SIG-M5 treated with dmso at 0.1 percent for 504 hours (cell line): ENCODE measurements at regions not wholly inside any gene's neighbourhood (a gene's known extent, or its start where the extent isn't known, plus 50 kb on each side); places are given as distances from the start of the nearest gene placed in this dataset.
A peak's percentile ranks its signal among the peaks of the same experiment; 100 is the strongest.

Experiments
- DNase-seq: peaks from one replicate; lab custom pipeline; 2025; ENCODE audit not compliant: unreplicated experiment; lab: John Stamatoyannopoulos, UW

DNA sequence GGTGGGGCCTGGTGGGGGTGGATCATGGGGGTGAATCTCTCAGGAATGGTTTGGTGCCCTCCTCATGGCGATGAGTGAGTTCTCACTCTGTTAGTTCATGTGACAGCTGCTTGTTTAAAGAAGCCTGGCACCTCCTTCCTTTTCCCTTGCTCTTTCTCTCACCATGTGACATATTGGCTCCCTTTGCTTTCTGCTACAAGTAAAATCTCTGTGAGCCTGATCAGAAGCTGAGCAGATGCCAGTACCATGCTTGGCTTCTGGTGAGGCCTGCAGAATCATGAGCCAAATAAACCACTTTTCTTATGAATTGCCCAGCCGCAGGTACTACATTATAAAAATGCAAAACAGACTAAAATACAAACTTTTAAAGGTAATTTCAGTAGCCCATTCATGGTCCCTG lies 73.4 kb upstream of the TEX51 start:
- no peak for DNase-seq

DNA sequence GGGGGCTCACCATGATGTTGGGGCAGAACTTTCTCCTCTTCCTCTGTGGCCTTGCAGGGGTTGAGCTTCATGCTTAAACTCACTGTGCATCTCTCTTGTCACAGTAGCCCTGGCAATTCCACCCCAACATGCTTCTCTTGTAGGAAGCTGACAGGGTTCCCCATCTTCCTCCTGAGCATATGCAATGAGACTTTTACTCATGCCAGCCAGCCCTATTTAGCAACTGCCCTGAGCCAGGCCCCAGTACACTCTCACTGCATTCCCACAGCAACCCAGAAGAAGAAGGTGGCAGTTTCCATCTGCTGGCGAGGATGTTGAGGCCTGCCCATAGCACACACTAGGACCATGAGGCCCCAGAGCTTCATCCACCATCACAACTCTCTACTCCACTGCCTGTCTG lies 72.2 kb upstream of the TEX51 start:
- no peak for DNase-seq

DNA sequence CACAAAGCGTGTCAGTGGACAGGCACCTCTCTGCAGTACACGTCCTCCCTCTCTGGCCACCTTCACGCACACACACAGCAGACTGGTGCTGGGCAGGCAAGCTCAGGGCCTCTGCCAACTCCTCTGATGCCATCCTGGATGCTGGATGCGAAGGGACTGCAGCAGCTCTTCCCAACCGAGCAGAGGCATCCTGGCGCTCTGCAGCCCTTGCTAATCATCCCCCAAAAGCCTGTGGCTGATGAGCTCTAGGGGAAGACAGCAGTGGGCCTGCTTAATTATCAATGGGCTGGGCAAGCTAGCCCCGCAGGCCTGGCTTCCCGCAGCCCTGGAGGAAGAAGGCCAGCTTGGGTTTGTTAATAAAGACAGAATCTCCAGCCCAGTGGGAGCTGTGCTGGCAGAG lies 71.3 kb upstream of the TEX51 start:
- DNase-seq, result no peak

DNA sequence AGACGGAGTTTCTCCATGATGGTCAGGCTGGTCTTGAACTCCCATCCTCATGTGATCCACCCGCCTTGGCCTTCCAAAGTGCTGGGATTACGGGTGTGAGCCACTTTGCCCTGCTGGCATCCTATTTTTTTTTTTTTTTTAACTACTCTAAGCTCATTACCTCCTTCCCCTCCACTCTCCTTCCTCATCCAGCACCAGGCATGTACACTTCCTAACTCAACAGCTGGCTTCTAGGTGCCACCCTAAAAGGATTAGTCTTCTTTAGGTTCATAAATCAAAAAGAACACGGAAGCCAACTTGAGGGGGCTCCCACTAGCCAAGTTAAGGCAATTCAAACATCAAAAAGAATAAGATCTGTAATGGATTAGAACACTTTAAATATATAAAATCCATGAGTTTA lies 70.6 kb upstream of the TEX51 start:
- DNase-seq, result peak; percentile 48

DNA sequence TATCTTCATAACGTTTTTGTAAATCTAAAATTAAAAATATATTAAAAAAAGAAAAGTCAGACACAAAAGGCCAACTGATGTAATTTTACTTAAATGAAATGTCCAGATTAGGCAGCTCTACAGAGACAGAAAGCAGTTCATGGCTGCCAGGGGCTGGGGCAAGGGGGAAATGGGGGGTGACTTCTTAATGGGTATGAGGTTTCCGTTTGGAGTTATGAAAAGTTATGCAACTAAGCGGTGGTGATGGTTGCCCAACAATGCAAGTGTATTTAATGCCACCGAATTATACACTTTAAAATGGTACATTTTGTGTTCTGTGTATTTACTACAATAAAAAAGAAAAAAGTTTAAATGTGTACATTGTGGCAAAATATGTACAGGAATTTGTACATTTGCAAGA lies 70.2 kb upstream of the TEX51 start:
- DNase-seq, result peak; percentile 90

DNA sequence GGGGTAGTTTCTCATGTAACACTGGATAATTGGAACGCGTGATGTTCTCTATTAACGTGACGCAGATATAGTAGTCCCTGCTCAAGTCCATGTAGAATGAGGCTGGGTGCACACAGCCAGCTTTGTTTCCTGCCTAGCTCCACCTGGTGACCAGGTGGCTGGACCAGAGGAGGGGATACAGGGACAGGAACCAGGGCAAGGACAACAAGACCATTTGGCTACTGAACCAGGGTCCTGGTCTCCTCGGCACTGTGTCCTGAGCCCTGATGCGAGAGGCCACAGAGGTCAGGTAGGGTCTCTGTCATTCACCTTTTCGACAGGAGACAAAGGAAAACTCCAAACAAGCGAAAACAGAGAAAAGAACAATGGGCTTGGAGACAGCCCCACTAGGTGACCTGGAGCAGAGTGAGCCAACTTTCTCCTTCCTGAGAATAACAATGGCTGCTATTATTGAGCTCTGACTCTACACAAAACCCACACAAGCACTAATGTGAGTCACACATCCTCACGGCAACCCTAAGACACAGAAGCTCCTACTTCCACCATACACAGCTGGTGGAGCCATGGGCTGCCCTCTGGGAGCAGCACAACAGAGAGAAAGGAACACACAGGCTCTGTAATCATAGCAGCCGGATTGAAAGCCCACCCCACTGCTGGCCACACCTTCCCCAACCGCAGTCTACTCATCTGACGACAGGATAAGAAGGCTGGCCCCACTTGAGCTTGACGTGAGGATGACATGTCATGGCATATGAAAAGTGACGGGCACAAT lies 67.3 kb upstream of the TEX51 start:
- DNase-seq, result peak; percentile 91

DNA sequence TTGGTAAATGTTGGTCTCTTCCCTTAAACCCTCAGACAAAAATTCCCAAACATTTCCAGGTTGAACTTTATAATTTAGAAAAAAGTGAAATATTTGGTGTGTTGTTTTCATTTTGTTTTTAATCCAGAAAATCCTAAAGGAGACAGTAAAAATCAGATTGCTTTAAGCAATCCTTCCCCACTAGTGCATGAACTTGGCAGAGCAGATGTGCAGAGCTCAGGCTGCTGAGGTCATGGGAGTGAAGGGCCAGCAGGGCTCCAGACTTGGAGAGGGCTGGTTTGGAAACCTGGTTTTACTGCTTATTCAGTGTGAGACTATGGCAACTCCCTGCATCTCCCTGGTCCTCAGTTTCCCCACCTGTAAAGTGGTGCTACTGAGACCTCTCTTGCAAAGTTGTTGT lies 66.7 kb upstream of the TEX51 start:
- no peak for DNase-seq

DNA sequence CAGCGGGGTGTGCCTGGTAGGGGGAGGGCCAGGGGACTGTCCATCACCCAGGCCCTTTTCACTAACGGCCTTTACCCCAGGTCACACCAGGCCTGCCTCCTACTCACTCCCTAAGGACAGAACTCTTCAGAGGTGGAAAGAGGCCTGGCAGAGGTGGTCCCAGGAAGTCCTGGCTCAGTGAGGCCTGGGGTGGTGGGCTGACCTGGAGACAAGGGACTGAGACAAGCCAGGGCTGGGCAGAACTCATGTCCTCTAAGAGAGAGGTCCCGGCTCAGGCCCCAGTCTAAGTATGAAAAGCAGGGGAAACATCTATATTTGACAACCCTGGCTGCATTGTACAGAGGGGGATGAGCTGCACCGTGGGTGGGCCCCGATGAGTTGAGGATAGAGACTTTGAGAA lies 65.9 kb upstream of the TEX51 start:
- DNase-seq, result no peak

DNA sequence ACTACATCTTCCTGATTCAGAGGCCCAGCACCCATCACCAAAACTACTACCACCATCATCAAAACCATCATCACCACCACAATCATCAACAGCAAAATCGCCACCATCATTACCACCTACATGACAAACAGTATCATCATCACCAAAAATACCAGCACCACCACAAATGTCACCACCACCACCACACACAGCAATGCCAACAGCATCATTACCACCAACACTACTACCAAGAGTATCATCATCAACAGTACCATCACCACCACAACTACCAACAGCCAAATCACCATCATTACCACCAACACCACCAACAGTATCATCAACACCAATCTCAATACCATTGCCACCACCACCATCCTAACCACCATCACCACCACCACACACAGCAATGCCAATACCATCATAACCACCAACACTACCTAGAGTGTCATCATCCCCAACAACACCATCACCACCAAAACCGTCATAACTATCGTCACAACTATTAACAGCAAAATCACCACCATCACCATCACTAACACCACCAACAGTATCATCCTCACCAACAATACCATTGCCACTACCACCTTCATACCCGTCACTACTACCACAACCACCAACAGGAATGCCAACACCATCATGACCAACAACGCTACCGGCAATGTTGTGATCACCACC lies 64.6 kb upstream of the TEX51 start:
- DNase-seq, result no peak

DNA sequence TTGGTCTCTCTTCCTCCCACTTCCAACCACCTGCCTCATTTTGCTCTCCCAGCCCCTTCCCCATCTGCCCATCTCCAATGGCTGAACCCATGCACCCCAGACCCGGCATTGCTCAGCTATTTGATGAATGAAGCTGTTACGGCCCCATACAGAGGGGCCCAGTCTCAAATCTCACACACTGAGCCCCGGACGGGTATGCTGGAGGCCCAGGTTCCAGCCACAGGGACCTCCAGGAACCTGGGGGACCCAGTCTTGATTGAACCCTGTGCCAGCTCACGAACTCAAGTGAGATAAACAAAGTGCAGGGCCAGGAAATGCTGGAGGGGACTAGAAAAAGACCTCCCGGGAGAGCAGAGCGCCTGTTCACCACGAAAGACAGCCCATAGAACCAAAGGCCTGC lies 63.4 kb upstream of the TEX51 start:
- DNase-seq, result no peak

DNA sequence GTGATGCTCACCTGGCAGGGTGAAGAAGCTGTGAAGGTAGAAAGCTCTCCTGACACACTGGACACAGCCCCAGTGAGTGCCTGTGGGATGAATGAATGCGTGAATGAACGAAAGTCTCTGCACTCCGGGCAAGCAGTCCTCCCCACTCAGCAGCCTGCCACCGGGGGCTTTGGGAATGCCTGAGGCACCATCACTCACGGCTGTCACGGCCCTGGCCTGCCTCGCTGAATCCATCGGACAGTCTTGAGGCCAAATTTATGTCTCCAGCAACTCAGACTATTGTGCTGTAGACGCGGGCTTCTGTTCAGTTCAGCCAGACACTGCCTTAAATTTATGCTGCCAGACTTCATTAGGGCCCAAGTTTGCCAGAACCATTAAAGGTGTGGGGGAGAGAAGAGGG lies 62.9 kb upstream of the TEX51 start:
- DNase-seq, result no peak

DNA sequence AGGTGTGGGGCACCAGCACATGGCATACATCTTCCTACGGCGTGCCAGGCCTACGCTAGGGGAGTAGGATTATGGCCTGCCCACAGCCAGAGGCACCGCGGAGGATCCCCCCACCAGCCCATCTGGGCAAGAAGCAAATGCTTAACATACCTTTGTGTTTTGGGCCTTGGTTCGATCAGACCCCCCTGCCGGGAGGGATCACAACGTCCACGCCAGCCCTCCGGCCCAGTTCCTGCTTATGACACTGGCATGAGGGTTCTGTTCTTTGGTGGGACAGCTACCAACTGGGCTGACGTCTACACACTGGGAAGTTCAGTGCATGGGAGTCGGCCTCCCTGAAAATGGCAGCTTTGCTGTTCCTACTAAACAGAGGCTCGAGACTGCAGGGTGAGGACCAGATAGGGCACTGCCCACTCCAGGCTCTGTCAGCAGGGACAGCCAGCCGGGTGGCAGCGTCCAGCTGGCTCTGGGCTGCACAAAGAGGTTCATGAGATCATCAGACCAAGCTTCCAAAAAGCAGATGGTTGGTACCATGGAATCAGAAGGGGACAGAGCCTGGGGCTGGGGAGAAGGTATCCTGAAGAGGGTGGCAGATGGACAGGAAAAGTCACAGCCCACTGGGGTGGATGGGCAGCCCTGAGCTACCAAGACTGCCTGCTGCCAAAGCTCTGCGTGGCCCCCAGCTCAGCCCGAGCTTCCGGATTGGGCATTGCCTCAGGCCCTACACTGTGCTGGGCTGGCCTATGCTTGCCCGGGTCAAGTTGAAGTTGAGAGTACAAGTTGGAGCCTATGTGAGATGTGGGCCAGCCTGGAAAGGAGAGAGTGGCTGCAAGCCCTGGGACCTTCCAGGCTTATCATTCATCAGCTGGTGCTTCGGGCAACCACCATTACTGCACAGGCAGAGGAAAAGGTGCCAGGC lies 61.7 kb upstream of the TEX51 start:
- DNase-seq, result no peak

DNA sequence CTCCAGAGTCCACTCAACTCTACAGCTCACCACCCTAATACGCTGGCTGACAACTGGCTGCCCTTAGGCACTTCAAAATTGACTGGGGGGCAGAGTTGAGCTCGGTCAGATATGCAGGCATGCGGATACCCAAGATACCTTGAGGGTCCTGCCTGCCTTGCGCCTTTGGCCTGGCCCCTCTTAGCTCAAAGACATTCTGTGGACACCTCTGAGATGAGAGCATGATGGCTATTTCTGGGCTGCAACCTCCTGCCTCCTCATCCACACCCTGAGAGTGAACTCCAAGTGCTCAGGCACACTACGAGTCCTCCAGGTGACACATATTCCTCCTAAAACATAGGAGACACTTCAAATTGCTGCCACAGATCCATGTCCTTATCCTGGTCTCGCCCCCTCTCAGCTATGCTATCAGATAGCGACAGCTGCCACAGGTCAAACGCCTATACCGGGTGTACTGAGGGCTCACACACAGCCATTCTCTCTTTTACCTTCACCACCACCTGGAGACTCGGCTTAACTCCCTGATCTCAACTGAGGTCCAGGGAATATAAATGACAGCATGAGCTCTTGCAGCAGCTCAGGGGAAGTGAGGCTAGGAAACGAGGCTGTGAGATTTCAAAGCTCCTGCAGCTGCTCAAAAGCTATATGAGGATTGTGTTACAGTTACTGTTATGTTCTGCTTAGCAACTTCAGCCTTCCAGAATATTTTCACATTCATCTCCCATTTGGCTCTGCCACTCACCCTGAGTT lies 60.5 kb upstream of the TEX51 start:
- no peak for DNase-seq

DNA sequence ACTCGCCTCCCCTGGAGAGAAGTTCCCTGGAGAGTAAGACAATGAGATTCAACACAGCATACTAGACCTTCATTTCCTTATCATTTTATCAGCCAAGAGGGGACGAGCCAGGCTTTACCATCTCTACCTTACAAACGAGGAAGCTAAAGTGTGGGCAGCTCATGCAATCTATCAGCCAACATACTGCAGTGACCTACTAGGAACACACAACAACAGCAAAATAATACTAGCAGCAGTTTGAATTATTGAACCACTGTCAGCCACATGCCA lies 60.0 kb upstream of the TEX51 start:
- no peak for DNase-seq

DNA sequence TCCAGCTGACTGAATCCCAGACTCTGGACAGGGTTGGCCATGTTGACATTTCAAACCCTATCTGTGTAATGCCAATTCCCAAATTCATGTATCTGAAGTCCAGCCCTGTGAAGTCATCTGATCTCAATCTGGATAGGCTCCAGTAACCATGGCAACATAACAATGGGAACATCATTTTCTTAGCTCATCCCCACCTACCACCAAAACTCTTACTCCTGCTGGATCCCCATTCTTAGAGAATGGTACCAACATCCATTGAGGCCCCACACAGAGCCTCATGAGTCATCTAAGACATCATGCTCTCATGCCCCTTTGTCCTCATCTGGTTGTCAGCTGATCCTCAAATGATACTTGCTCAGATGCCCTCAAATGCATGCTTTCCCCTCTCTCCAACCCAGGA lies 58.9 kb upstream of the TEX51 start:
- DNase-seq, result no peak

DNA sequence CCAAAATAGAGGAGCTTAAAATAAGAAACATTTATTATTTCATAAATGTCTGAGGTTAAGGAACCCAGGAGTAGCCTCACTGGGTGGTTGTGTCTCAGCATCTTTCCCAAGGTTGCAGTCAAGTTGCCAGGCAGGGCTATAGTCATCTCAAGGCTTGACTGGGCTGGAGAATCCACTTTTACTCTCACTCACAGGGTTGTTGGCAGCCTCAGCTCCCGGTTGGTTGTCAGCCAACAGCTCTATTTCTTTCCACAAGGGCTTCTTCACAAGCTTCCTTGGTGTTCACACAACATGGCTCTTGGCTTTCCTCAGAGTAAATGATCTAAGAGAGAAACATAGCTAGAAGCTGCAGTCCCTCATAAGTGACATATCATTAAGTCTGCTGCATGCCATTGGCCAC lies 55.6 kb upstream of the TEX51 start:
- DNase-seq, result no peak

DNA sequence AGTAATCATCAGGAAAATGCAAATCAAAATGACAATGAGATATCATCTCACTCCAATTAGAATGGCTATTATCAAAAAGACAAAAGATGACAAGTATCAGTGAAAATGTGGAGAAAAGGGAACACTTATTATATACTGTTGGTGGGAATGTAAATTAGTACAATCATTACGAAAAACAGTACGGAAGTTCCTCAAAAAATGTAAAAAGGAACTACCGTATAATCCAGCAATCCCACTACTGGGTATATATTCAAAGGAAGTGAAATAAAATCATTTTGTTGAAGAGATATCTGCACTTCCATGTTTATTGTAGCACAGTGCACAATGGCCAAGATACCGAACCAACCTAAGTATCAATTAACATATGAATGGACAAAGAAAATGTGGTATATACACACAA lies 52.4 kb upstream of the TEX51 start:
- no peak for DNase-seq
